GM12878 (cell line): ENCODE measurements at regions not wholly inside any gene's neighbourhood (a gene's known extent, or its start where the extent isn't known, plus 50 kb on each side); places are given as distances from the start of the nearest gene placed in this dataset.

Experiments
- ATAC-seq: fragments of 200-7000 bp; cut with Tn5 transposase; 3 replicates; pipeline ENCODE4 v1.9.1; 2020; ENCODE audit warnings: mild to moderate bottlenecking, moderate library complexity
- BruUV-seq: library from RNA; stranded (reverse); fragments of 400-500 nt; replicated peaks from 2 replicates; lab custom pipeline; 2021; lab: Mats Ljungman, UMichigan
- CTCF ChIA-PET: fragments of 300-600 bp; sonication (Branson Sonifier 250); formaldehyde crosslinking; extraction: SDS; loops from one replicate; lab custom pipeline; 2021; ENCODE audit warnings: inconsistent platforms; lab: Yijun Ruan, JAX
- POLR2A ChIA-PET: fragments of 350-600 bp; formaldehyde crosslinking; extraction: SDS; loops from one replicate; lab custom pipeline; 2021; ENCODE audit warnings: inconsistent platforms; lab: Charles Lee
- RAD21 ChIA-PET: fragments of 300-600 bp; sonication (Branson Sonifier 250); formaldehyde crosslinking; loops from one replicate; lab custom pipeline; 2023; ENCODE audit warnings: antibody characterized with exemption; ENCODE audit not compliant: unreplicated experiment; lab: Charles Lee
- SMC1A ChIA-PET: fragments of 300-600 bp; sonication (Branson Sonifier 250); formaldehyde crosslinking; loops from one replicate; lab custom pipeline; 2023; ENCODE audit not compliant: unreplicated experiment, uncharacterized antibody; lab: Charles Lee
- DNase-seq: peaks from one replicate; pipeline ENCODE4 v3.0.0-alpha.2; 2011; ENCODE audit warnings: low read depth, low spot score
- FAIRE-seq: peaks from 3 replicates; lab custom pipeline; 2011; peaks lifted over from hg19 to GRCh38; lab: Jason Lieb, UNC
- H2AFZ ChIP-seq: 2 replicates; pipeline ENCODE4 v1.6.0; 2011; ENCODE audit warnings: low read depth, low read length, control low read depth; ENCODE audit not compliant: control insufficient read depth
- H3K27ac ChIP-seq: 2 replicates; pipeline ENCODE4 v1.5.1; 2011; ENCODE audit warnings: control low read depth; ENCODE audit not compliant: control insufficient read depth, insufficient read depth
- H3K27me3 ChIP-seq, 2 experiments: replicated peaks in 1 of 2; 2 replicates each; pipeline versions ENCODE4 v1.6.0 to v1.6.1; 2011; ENCODE audit warnings: low read length in 1 of 2; ENCODE audit not compliant: control insufficient read depth in 2 of 2, insufficient read depth in 2 of 2
- H3K36me3 ChIP-seq, 2 experiments: 2 replicates each; pipeline ENCODE4 v1.5.1; 2011; ENCODE audit warnings: low read length in 1 of 2; ENCODE audit not compliant: control insufficient read depth in 2 of 2, insufficient read depth in 2 of 2
- H3K4me1 ChIP-seq: 2 replicates; pipeline ENCODE4 v1.6.1; 2011; ENCODE audit warnings: mild to moderate bottlenecking, low read length, moderate library complexity, mixed read lengths; ENCODE audit not compliant: control insufficient read depth, insufficient read depth
- H3K4me2 ChIP-seq: 2 replicates; pipeline ENCODE4 v1.6.0; 2011; ENCODE audit warnings: control low read depth; ENCODE audit not compliant: control insufficient read depth, insufficient read depth
- H3K4me3 ChIP-seq: fragments of 200-600 bp; sonication (generic); 2 replicates; pipeline ENCODE4 v1.5.1; 2016
- H3K79me2 ChIP-seq: 2 replicates; pipeline ENCODE4 v1.6.0; 2011; ENCODE audit warnings: low read length; ENCODE audit not compliant: control insufficient read depth, insufficient read depth
- H3K9ac ChIP-seq: 2 replicates; pipeline ENCODE4 v1.8.0; 2011; ENCODE audit warnings: low read length, control low read depth, mixed read lengths; ENCODE audit not compliant: control insufficient read depth, insufficient read depth
- H3K9me3 ChIP-seq: replicated peaks from 3 replicates; pipeline ENCODE4 v1.5.1; 2011; ENCODE audit warnings: mild to moderate bottlenecking, low read length; ENCODE audit not compliant: control insufficient read depth, insufficient read depth
- H4K20me1 ChIP-seq: 2 replicates; pipeline ENCODE4 v1.6.0; 2011; ENCODE audit not compliant: control insufficient read depth, insufficient read depth
- ATF7 ChIP-seq: fragments of 450-650 bp; IDR thresholded peaks from 2 replicates; pipeline ENCODE4 v1.6.1; 2016; ENCODE audit warnings: low read depth, mild to moderate bottlenecking
- BHLHE40 ChIP-seq, 2 experiments: fragments of 450-650 bp in 1 of 2; IDR thresholded peaks; 2 replicates each; pipeline ENCODE4 v1.6.1; 2011 to 2017; ENCODE audit warnings: low read depth in 2 of 2, borderline replicate concordance in 1 of 2, improper control_type of control experiment in 1 of 2, low read length in 1 of 2, mild to moderate bottlenecking in 1 of 2
- BRCA1 ChIP-seq: IDR thresholded peaks from 2 replicates; pipeline ENCODE4 v1.6.1; 2011; ENCODE audit warnings: low read depth, low read length, improper control_type of control experiment
- CHD2 ChIP-seq: IDR thresholded peaks from 2 replicates; pipeline ENCODE4 v1.6.1; 2011; ENCODE audit warnings: low read depth, low read length, improper control_type of control experiment, borderline replicate concordance
- EP300 ChIP-seq, 2 experiments: fragments of 150-350 bp in 1 of 2; IDR thresholded peaks; 2 replicates each; pipeline ENCODE4 v1.6.1; 2011 to 2012; ENCODE audit warnings: low read depth in 2 of 2, low read length in 2 of 2, borderline replicate concordance in 1 of 2, improper control_type of control experiment in 1 of 2, inconsistent platforms in 1 of 2; ENCODE audit not compliant: control insufficient read depth in 1 of 2
- GABPA ChIP-seq: IDR thresholded peaks from 2 replicates; pipeline ENCODE4 v1.6.1; 2014; ENCODE audit warnings: antibody characterized with exemption, low read depth, mild to moderate bottlenecking, inconsistent platforms
- GATAD2B ChIP-seq: fragments of 450-650 bp; conservative IDR thresholded peaks from 2 replicates; pipeline ENCODE4 v1.6.1; 2017; ENCODE audit warnings: low read depth, mild to moderate bottlenecking, moderate library complexity
- IKZF2 ChIP-seq, 2 experiments: fragments of 450-650 bp; IDR thresholded peaks; 2 replicates each; pipeline ENCODE4 v1.6.1; 2017; ENCODE audit warnings: mild to moderate bottlenecking in 2 of 2, moderate library complexity in 2 of 2
- LARP7 ChIP-seq: fragments of 450-650 bp; IDR thresholded peaks from 2 replicates; pipeline ENCODE4 v1.6.1; 2017; ENCODE audit warnings: mild to moderate bottlenecking
- MYC ChIP-seq: IDR thresholded peaks from 2 replicates; pipeline ENCODE4 v1.6.1; 2011; ENCODE audit warnings: mild to moderate bottlenecking, low read length, moderate library complexity, inconsistent platforms; ENCODE audit not compliant: insufficient read depth, insufficient replicate concordance, insufficient read length, severe bottlenecking
- NBN ChIP-seq: fragments of 450-650 bp; IDR thresholded peaks from 2 replicates; pipeline ENCODE4 v1.6.1; 2016
- NRF1 ChIP-seq: conservative IDR thresholded peaks from 2 replicates; pipeline ENCODE4 v1.6.1; 2011; ENCODE audit warnings: mild to moderate bottlenecking, low read depth, low read length, improper control_type of control experiment
- RUNX3 ChIP-seq: IDR thresholded peaks from 2 replicates; pipeline ENCODE4 v1.6.1; 2012; ENCODE audit warnings: low read length, inconsistent platforms
- SMAD5 ChIP-seq: IDR thresholded peaks from 2 replicates; pipeline ENCODE4 v1.6.1; 2016; ENCODE audit warnings: antibody characterized with exemption, low read depth
- SREBF2 ChIP-seq: IDR thresholded peaks from 2 replicates; pipeline ENCODE4 v1.6.1; 2012; ENCODE audit warnings: mild to moderate bottlenecking, low read length
- SUPT20H ChIP-seq: IDR thresholded peaks from 2 replicates; pipeline ENCODE4 v1.6.1; 2011; ENCODE audit warnings: low read depth, mild to moderate bottlenecking, low read length, moderate library complexity, borderline replicate concordance; ENCODE audit not compliant: control insufficient read depth
- TBL1XR1 ChIP-seq: IDR thresholded peaks from 2 replicates; pipeline ENCODE4 v1.6.1; 2012; ENCODE audit warnings: low read depth, low read length, improper control_type of control experiment
- YBX1 ChIP-seq: fragments of 450-650 bp; IDR thresholded peaks from 2 replicates; pipeline ENCODE4 v1.6.1; 2016; ENCODE audit warnings: antibody characterized with exemption
- ZNF622 ChIP-seq: fragments of 450-650 bp; IDR thresholded peaks from 2 replicates; pipeline ENCODE4 v1.6.1; 2017; ENCODE audit warnings: mild to moderate bottlenecking, inconsistent platforms
- WGBS: methylation state at CpG from one replicate; pipeline ENCODE4 v1.1.6; 2016; ENCODE audit warnings: low lambda C conversion rate; ENCODE audit not compliant: insufficient replicate concordance, insufficient coverage; ENCODE audit errors: missing lambda C conversion rate; 5-methylcytosine and 5-hydroxymethylcytosine counted together
- in situ Hi-C: fragments of 300-500 bp; cut with MboI; formaldehyde crosslinking; loops from 9 replicates; pipeline ENCODE4 v1.14.3; 2018; ENCODE audit warnings: mixed read lengths
- intact Hi-C: fragments of 100-400 bp; cut with micrococcal nuclease; formaldehyde crosslinking; loops from one replicate; pipeline ENCODE4 v1.14.2; 2022; ENCODE audit not compliant: unreplicated experiment
- TF ChIP-seq, protein P1 (sequence below): fragments of 150-350 bp; IDR thresholded peaks from 2 replicates; pipeline ENCODE4 v1.6.1; 2016; ENCODE audit warnings: low read depth, low read length

DNA sequence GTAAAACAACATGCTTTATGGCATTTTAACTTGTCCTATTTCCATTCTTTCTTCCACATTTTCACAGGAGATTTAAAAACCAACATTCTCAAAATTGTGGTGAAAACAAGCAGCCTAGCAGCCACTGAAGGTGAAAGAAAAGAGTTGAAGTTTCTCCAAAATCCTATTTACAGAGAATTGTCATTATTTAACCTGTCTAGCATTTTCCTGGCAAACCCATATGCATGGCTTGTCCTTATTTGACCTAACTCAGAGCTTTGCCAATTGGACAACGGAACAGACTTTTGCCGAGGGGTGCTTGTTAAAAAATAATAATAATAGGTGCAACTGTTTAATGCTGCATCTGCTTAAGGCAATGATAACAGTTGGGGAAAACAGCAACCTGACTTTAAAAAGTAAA lies 80.4 kb upstream of the PCSK5 start:
- SMC1A ChIA-PET, result no interaction called here
- TF ChIP-seq SREBF2 (no peak), RUNX3 (no peak), NRF1 (no peak), CHD2 (no peak), IKZF2 (IDR thresholded peaks at IDR 0.05) (no peak), BHLHE40 (IDR thresholded peaks at IDR 0.05; ENCODE audit: borderline replicate concordance in 1 of 2, low read depth in 2 of 2, low read length in 1 of 2) (no peak), MYC (no peak), SMAD5 (no peak), ATF7 (no peak), ZNF622 (no peak), GATAD2B (no peak), BRCA1 (no peak), SUPT20H (no peak), GABPA (no peak), TBL1XR1 (no peak), YBX1 (no peak), EP300 (IDR thresholded peaks at IDR 0.05; ENCODE audit: borderline replicate concordance in 1 of 2, control insufficient read depth in 1 of 2, low read depth in 2 of 2, low read length in 2 of 2) (no peak), LARP7 (no peak), NBN (no peak)
- TF ChIP-seq, protein P1, sequence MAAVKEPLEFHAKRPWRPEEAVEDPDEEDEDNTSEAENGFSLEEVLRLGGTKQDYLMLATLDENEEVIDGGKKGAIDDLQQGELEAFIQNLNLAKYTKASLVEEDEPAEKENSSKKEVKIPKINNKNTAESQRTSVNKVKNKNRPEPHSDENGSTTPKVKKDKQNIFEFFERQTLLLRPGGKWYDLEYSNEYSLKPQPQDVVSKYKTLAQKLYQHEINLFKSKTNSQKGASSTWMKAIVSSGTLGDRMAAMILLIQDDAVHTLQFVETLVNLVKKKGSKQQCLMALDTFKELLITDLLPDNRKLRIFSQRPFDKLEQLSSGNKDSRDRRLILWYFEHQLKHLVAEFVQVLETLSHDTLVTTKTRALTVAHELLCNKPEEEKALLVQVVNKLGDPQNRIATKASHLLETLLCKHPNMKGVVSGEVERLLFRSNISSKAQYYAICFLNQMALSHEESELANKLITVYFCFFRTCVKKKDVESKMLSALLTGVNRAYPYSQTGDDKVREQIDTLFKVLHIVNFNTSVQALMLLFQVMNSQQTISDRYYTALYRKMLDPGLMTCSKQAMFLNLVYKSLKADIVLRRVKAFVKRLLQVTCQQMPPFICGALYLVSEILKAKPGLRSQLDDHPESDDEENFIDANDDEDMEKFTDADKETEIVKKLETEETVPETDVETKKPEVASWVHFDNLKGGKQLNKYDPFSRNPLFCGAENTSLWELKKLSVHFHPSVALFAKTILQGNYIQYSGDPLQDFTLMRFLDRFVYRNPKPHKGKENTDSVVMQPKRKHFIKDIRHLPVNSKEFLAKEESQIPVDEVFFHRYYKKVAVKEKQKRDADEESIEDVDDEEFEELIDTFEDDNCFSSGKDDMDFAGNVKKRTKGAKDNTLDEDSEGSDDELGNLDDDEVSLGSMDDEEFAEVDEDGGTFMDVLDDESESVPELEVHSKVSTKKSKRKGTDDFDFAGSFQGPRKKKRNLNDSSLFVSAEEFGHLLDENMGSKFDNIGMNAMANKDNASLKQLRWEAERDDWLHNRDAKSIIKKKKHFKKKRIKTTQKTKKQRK, result no peak
- Histone ChIP-seq H3K79me2 (no peaks in the 10 kb centered on the region), H3K4me2 (no peak overlapping the region), H4K20me1 (no peaks in the 10 kb centered on the region), H3K36me3 (no peaks in the 10 kb centered on the region), H3K4me3 (no peak overlapping the region), H3K9me3 (no peaks in the 10 kb centered on the region), H3K9ac (no peak overlapping the region), H3K27me3 (no peaks in the 10 kb centered on the region), H3K27ac (no peak overlapping the region), H3K4me1 (no peaks in the 10 kb centered on the region), H2AFZ (no peak overlapping the region)
- intact Hi-C loops (no loop called here), in situ Hi-C loops (no loop called here)
- BruUV-seq, result no TSS peak
- DNase-seq, result no peak
- POLR2A ChIA-PET, result no interaction called here
- RAD21 ChIA-PET, result no interaction called here
- 19% methylated on average over 2 of the region's 2 CpGs for WGBS
- FAIRE-seq, result no peak
- no peak for ATAC-seq
- CTCF ChIA-PET, result no interaction called here
